ENCODE measurements at regions not wholly inside any gene's neighbourhood (a gene's known extent, or its start where the extent isn't known, plus 50 kb on each side); places are given as distances from the start of the nearest gene placed in this dataset.

- Histone ChIP-seq H3K36me3 (ENCODE audit: control insufficient read depth, low read length) (no peaks in the 10 kb centered on the region), H3K4me1 (ENCODE audit: control insufficient read depth, low read length) (no peaks in the 10 kb centered on the region), H3K9me2 (replicated peaks; ENCODE audit: control insufficient read depth, low read length) (no peaks in the 10 kb centered on the region), H3F3A (ENCODE audit: control insufficient read depth, insufficient read depth) (no peaks in the 10 kb centered on the region), H3K27ac (ENCODE audit: low read depth, low read length) (no peak overlapping the region), H3K79me2 (ENCODE audit: control insufficient read depth, low read length) (no peaks in the 10 kb centered on the region), H3K27me3 (ENCODE audit: control insufficient read depth, low read length) (no peaks in the 10 kb centered on the region), H4K20me1 (ENCODE audit: control insufficient read depth, insufficient read depth, low read depth, low read length) (no peaks in the 10 kb centered on the region), H3K9me3 (ENCODE audit: control insufficient read depth, insufficient read depth, low read length) (no peaks in the 10 kb centered on the region), H3K4me2 (ENCODE audit: low read length) (no peak overlapping the region), H3K4me3 (ENCODE audit: low read length) (no peak overlapping the region)
- TF ChIP-seq CTCF (IDR thresholded peaks at IDR 0.05; ENCODE audit: low read depth, low read length, poor library complexity, severe bottlenecking) (no peak), EZH2phosphoT487 (IDR thresholded peaks at IDR 0.05; ENCODE audit: borderline replicate concordance, low read length) (no peak)
These were observed 555.9 kb downstream of the DIAPH3 start for GRCh38 chr13:59607780-59608233.

GRCh38 chr13:59609421-59609820, 554.3 kb downstream of the DIAPH3 start:
- no peaks in the 10 kb centered on the region for H3K9me3 ChIP-seq (ENCODE audit: control insufficient read depth, insufficient read depth, low read length)
- no peak overlapping the region for H3K4me3 ChIP-seq (ENCODE audit: low read length)
- no peak overlapping the region for H3K4me2 ChIP-seq (ENCODE audit: low read length)
- TF ChIP-seq EZH2phosphoT487 (IDR thresholded peaks at IDR 0.05; ENCODE audit: borderline replicate concordance, low read length) (no peak), CTCF (IDR thresholded peaks at IDR 0.05; ENCODE audit: low read depth, low read length, poor library complexity, severe bottlenecking) (no peak)
- H3K4me1 ChIP-seq (ENCODE audit: control insufficient read depth, low read length), result no peaks in the 10 kb centered on the region
- H3K27ac ChIP-seq (ENCODE audit: low read depth, low read length), result no peak overlapping the region
- H3K79me2 ChIP-seq (ENCODE audit: control insufficient read depth, low read length), result no peaks in the 10 kb centered on the region
- no peaks in the 10 kb centered on the region for H4K20me1 ChIP-seq (ENCODE audit: control insufficient read depth, insufficient read depth, low read depth, low read length)
- H3K9me2 ChIP-seq (replicated peaks; ENCODE audit: control insufficient read depth, low read length), result no peaks in the 10 kb centered on the region
- no peaks in the 10 kb centered on the region for H3F3A ChIP-seq (ENCODE audit: control insufficient read depth, insufficient read depth)
- no peaks in the 10 kb centered on the region for H3K27me3 ChIP-seq (ENCODE audit: control insufficient read depth, low read length)
- no peaks in the 10 kb centered on the region for H3K36me3 ChIP-seq (ENCODE audit: control insufficient read depth, low read length)

Measured in DOHH2 (cell line).